ENCODE measurements at regions not wholly inside any gene's neighbourhood (a gene's known extent, or its start where the extent isn't known, plus 50 kb on each side); places are given as distances from the start of the nearest gene placed in this dataset.

DNA sequence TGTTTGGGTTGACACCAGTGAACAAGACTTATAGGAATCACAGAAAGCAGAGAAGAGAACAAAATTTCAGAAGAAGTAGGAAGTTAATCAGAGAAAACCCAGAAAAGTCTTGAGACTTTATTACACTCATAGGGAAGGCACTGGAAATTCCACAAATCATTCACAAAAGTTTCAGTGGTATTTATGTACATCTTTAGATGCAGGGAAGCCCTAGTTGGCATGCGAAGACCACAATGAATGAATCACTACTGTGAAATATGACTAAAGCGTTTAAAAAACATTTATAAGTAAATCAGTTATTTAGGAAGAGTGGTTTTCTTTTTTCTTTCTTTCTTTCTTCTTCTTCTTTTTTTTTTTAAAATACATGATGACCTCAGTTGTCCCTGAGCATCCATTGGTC, 105.1 kb downstream of the NUP35 start:
- H3K36me3 ChIP-seq (ENCODE audit: control insufficient read depth, insufficient read depth, low read length) = no peaks in the 10 kb centered on the region
- H2AFZ ChIP-seq (ENCODE audit: low read depth, low read length) = no peak overlapping the region
- ATAC-seq (no peak), DNase-seq (ENCODE audit: extremely low read depth in 1 of 4, low spot score in 3 of 4) (no peak), FAIRE-seq (no peak)
- in situ Hi-C loops (cut with MboI) (no loop called here), intact Hi-C loops (cut with micrococcal nuclease) (no loop called here)
- H3K4me1 ChIP-seq (replicated peaks in 1 of 2; ENCODE audit: control insufficient read depth in 2 of 2, insufficient read depth in 2 of 2, low read length in 2 of 2) = no peaks in the 10 kb centered on the region
- 49% methylated on average over 2 of the region's 2 CpGs for WGBS (ENCODE audit: insufficient coverage, low coverage, missing lambda C conversion rate)
- no peaks in the 10 kb centered on the region for H3K9me1 ChIP-seq (ENCODE audit: control insufficient read depth, insufficient read depth, low read length)
- H3K4me3 ChIP-seq = no peak overlapping the region
- H3K27ac ChIP-seq (ENCODE audit: extremely low read depth, low read depth, low read length) = no peak overlapping the region
- no TSS peak for BruUV-seq (replicated peaks)
- no peak overlapping the region for H3K4me2 ChIP-seq (ENCODE audit: insufficient read depth, low read length)
- H3K79me2 ChIP-seq (ENCODE audit: control insufficient read depth, insufficient read depth, low read length) = no peaks in the 10 kb centered on the region
- H4K20me1 ChIP-seq (replicated peaks; ENCODE audit: control insufficient read depth, insufficient read depth, low read length) = no peaks in the 10 kb centered on the region
- CTCF ChIA-PET (ENCODE audit: low intra/inter-chr PET ratio) = no interaction called here
- TF ChIP-seq ASH1L (IDR thresholded peaks at IDR 0.05; ENCODE audit: borderline replicate concordance, low read depth, partially characterized antibody) = no peak
- no peak for TF ChIP-seq CEBPZ (IDR thresholded peaks at IDR 0.05; ENCODE audit: borderline replicate concordance, low read depth, low read length)
- TF ChIP-seq TEAD2 (tag; IDR thresholded peaks at IDR 0.05) = no peak
- TF ChIP-seq CREB3L1 (IDR thresholded peaks at IDR 0.05; ENCODE audit: borderline replicate concordance, low read depth) = no peak
- TF ChIP-seq L3MBTL2 (IDR thresholded peaks at IDR 0.05) = no peak
- TF ChIP-seq ZNF699 (CRISPR knock-in tag; IDR thresholded peaks at IDR 0.05; ENCODE audit: insufficient replicate concordance) = no peak
- TF ChIP-seq ELK3 (CRISPR knock-in tag; IDR thresholded peaks at IDR 0.05) = no peak
- no peak for TF ChIP-seq FOXP1 (CRISPR knock-in tag; IDR thresholded peaks at IDR 0.05)
- TF ChIP-seq OTX1 (CRISPR knock-in tag; IDR thresholded peaks at IDR 0.05) = no peak
- TF ChIP-seq ZNF830 (CRISPR knock-in tag; IDR thresholded peaks at IDR 0.05) = no peak
- H3K9ac ChIP-seq (ENCODE audit: insufficient read depth in 1 of 2, low read depth in 2 of 2, low read length in 2 of 2) = no peak overlapping the region
- no peaks in the 10 kb centered on the region for H3K27me3 ChIP-seq (ENCODE audit: control insufficient read depth in 2 of 2, insufficient read depth in 2 of 2, low read length in 2 of 2)
- POLR2A ChIA-PET = no interaction called here
- H3K9me3 ChIP-seq (replicated peaks; ENCODE audit: control insufficient read depth, insufficient read depth, low read depth, low read length) = no peaks in the 10 kb centered on the region
